GM21528 (cell line): ENCODE measurements at regions not wholly inside any gene's neighbourhood (a gene's known extent, or its start where the extent isn't known, plus 50 kb on each side); places are given as distances from the start of the nearest gene placed in this dataset.

ENCODE experiments used
- ATAC-seq: cut with Tn5 transposase; IDR thresholded peaks from one replicate; pipeline ENCODE4 v1.9.1; 2021; ENCODE audit warnings: mild to moderate bottlenecking, moderate library complexity; ENCODE audit not compliant: unreplicated experiment, low FRiP score

DNA sequence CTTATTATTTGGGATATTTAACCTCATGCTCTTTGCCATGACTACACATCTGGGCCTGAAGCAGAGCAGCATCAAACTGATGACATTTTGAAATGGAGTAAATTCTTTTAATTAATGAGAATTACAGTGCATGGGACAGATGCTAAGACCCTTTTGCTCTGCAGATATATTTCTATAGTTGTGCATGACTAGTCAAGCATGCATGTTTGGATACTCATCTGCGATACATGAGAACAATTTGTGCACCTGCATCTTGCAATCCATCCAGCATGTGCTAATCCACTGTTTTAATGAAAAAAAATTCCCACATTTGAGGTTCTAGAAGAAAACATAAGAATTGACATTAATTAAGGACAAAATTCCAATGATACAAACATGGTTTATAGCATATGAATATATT is 1047.6 kb upstream of the ACO1 start:
- ATAC-seq = no peak

DNA sequence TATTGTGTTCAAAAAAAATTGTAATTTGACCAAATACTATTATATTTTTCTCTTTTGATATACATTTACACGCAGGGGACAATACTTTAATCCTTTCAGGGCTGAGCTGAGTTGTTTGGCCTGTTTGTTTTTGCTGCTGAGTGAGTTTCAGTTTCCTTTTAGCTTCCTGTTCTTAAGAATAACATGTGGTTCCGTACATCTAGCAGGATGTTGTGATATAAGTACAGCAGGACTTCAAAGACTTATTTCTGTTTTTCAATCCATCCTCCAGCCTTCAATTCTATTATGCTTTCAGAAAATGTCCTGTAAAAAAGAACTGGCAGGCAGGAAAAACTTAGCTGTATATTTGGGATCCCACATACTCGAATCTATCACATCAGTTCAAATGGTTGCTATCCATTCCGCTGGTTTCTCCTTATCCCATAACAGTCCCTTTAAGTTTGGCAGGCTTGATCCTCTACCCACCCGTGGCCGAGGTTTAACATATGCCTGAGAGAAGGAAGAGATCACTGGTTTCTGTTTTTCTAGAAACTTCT is 1037.3 kb upstream of the ACO1 start:
- peak; percentile 99 for ATAC-seq

DNA sequence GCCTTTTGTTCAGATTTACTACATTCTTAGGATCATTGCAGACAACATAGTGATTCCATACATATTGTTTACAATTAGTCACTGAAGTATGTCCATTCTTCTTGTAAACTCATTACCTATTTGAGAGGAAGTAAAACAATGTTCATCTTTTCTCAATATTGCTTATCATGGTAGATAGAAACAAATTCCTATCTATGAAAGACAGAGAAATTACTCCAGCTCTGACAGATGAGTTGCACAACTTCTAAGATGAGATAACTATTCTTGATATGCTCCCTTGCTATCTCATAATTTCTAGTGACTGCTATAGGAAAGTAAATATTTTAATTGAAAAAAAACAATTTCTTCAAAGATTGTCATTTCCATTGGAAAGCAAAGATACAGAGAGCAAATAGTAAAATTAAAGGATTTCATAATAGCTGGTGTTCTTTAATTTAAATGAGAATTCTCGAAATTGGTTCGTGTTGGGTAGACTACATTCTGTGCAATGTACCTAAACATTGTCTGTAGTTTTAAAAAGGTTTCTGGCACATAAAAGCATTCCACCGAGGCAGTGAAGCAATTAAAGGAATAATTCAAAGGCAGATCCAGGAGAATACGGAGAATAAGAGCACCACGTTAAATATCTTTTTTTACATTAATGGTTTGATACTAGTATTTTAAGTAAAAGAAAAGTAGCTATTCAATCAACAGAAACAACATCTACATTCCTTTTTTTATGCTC is 1029.1 kb upstream of the ACO1 start:
- no peak for ATAC-seq

DNA sequence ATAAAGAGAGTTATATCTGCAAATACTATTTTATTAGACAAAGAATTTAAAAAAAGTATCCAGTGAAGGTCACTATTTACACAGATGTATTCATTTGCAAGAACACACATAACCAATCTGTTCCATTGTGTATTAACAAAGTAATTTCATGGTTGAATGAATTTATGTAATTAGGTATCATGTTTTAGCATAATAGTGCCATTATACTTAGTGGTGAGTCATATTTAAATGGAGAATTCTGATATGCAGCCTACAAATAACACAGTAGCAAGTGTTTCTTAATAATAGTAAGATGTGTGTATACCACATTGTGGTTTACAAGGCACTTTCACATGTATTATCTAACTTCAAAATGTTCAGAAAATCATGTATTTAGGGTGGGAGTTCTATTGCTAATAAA is 1028.5 kb upstream of the ACO1 start:
- no peak for ATAC-seq

DNA sequence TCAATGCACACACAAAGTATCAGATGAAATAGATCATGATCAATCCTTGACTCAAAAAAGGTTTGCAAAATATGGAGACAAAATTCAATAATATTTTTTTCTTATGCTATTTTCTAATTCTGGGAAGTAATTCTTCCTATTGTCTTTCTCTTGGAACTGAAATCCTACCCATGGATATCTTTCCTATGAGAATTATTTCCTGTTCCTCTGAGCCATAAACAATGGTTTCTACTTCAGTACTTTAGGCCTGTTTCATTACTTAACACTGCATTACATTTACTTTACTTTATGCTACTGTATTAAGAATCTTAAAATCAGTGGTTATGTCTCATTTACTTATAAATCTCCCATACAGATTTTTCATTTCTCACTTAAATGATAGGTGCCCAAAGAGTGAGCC is 1025.4 kb upstream of the ACO1 start:
- ATAC-seq = no peak

DNA sequence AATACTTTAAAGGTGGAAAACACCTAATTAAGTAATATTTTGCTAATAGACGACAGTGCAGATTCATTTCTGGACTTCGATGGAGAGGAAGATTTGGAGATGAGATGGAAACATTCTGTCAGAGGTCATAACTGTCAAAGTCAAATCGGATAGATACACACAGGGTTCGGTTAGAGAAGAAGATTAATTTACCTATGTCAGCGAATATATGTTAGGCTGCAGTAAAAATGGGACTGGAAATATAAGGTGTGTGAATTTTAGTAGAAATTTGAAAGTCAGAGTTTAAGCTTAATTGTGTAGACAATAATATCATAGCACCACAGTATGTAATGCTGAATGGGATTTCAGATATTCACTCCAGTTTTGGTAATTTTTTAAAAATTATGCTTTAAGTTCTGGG is 1020.3 kb upstream of the ACO1 start:
- ATAC-seq = no peak

DNA sequence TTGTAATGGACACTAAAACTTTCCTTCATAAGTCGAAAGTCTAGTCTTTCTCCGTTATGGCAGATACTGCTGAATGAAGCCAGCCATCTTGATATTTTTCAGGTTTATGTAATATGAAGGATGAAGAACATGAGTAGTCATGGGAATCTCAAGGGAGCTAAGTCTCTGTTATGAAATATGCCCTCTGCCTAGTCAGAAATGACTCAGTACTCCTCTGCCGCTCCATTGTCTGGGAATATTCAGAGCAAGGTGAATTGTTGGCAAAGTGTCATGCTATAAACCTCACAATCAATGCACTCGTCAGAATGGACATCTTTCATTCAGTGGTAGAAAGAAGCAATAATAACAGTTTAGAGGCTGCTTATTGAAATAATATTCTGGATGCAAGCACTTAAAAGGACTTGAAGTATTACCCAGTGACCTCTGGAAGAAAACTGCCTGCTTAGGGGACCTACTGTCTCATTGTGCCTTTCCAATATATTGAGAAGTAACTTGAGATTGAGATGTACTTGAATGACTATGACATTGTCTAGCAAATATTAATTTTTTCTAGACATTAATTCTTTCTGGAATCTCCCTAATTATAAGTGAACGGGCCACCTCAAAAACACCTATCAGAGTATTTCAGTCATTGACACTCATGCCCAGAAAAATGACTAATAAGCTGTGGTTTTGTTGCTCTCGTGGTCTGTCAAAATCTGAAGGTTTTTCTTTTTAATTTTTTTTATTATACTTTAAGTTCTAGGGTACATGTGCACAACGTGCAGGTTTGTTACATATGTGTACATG is 1011.5 kb upstream of the ACO1 start:
- no peak for ATAC-seq

DNA sequence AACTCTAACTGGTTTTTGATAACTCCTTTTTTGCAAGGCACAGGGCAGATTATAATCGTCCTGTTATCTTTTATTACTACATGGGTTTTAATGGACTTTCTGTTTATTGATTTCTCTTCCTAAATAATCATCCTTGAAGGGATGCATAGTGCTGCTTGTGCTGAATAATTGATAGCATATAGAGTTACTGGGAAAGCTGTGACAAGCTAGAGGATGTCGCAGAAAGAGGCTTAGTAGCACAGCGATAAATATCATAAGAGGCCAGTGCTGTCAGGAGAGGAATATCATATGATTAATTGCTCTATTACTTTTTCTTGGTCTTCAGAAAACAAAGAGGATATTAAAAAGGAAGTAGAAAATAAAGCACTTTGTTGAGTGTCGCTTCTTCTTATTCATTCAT is 1007.1 kb upstream of the ACO1 start:
- ATAC-seq = no peak

DNA sequence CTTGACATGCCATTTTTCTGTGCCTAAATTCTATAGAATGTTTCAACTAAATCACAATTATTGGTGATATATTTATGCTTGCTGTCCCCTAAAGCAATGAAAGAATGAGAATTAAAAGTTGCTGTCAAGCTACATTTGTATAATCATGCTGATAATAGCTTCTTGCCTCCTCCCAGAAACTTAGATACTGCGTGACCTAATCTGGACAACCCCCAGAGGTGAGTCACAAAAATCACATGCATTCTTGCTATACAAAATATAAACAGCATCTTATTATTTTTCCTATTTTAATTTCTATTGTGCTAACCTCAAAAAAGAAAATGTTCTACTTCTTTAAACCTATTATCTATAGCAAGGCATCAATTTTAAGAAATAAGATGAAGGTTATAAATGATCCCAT is 995.8 kb upstream of the ACO1 start:
- no peak for ATAC-seq

DNA sequence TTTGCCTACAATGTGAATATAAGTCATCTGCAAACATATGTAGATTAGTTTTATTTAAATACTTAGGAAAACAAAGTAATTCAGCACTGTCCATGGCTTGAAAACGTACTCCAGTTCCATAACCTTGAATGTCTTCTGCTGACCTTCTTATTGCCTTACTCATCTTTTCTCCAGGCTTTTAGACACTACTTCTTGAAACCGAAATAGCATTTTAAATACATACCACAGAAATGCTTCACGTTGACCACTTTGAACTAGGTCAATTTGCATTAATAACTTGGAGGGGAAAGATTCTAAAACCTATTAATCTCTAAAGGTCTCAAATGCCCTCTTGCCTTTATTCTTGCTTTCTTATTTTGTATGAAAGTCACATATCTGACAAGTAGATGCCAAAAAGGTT is 995.4 kb upstream of the ACO1 start:
- ATAC-seq = no peak

DNA sequence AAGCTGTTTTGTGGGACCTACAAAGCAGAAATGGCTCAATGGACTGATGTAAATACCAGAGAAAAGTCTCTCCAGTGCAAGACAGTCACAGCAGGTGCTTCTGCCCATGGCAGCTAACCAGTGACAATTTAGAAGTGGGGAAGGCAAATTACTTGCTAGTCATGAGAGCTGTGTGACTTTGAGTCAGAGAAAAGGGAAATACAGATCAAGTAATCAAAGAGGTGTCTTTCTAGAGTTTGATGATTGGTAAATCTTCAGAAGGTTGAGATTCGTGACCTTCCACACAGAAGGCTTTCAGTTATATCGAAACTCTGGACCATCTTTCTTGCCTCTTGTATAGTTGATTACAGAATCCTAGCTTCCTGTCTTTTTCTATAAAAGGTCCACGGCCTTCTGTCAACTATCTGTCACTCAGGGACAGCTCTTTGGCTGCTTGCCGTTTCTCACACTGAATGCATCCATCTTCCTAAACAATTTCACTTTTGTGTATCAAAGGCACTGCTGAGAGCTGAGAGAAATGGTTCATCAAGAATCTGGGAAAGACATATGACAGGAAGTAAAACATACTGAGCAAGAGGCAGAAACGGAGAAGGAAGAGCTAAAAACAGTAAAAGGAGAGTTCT is 993.9 kb upstream of the ACO1 start:
- ATAC-seq = peak; percentile 54

DNA sequence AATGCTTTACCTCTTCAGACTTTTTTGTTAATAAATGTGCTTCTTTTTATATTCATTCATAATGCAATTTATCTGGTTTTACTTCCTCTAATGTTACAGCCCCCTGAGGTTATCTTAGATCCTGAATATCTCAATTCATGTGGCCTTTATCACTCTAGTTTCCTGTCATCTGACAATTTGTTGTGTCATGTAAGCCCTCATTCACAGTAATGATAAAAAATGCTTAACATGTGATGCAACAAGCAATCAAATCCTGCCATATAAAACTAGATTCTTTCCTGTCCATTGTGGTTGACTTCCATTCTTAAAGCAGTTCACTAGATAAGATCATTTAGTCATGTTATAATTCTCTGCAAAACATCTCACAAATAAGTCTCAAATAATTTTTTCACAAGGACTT is 991.2 kb upstream of the ACO1 start:
- ATAC-seq = no peak

DNA sequence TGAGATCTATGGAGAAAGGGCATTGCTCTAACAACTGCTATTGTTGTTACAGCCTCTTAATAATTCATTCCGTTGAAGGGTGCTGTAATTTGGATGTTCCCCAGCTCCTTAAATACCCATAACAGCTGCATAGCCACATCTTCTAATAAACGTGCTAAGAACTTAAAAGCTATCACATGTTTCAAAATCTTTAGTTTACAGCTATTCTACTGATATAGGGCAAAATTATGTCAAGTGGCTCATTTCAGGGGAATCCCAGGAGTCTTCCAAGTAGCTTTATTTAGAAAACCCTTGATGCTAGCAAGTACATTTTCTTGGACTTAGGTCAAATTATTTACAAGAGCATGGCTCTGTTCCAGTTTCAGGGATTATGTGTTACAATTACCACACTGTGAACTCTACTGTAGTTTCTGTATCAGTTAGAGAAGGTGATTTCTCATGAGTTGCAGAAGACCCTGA is 990.4 kb upstream of the ACO1 start:
- ATAC-seq = no peak

DNA sequence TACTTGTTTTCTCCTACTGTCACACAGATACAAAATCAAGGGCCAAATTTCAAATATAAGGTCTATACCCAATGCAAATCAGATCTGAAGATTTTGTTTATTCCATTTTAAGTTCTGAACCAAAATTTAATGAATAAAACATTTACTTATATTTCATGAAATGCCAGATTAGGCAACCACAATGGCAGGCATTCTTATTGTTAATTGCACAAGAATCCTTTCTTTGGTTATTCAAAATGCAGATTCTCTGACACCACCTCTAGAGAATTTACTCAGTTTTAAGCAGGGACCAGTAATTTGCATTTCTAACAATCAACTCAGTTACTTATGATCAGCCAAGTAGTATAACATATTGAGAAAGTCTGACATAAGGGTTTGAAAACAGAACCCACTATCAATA is 972.4 kb upstream of the ACO1 start:
- ATAC-seq = no peak

DNA sequence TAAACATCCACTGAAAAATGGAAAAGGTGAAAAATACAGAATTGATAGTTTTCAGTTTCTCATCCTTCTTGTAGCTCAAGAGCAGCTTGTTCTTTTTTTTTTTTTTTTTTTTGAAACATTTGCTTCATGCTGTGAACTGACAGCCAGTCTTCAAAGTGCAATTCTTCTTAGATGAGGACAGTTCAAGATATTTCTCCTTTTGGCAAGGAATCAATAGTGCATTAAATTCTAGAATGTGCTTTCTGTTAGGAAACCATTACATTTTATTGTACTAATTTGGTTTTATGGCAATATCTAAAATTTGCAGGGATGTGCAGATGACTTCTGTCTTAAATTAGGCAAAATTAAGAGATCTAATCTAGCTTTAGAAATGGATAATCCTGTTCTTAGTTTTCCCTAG is 969.3 kb upstream of the ACO1 start:
- ATAC-seq = no peak

DNA sequence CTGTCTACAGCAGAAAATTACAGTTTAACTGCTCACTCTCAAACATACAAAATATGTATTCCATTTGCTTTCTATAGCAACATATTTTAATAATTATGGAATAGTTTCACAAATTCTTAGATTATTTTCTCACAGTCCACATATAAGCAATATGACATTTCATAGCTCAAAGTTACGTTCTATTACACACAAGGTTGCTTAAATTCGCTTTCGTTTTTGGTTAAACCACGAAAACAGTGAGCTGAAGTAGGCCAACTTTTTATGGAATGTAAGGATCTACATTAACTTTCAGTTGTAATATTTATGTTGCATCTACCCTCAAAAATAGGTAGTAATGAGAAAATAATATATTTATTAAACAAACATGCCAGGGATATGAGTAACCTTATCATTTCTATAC is 966.0 kb upstream of the ACO1 start:
- no peak for ATAC-seq

DNA sequence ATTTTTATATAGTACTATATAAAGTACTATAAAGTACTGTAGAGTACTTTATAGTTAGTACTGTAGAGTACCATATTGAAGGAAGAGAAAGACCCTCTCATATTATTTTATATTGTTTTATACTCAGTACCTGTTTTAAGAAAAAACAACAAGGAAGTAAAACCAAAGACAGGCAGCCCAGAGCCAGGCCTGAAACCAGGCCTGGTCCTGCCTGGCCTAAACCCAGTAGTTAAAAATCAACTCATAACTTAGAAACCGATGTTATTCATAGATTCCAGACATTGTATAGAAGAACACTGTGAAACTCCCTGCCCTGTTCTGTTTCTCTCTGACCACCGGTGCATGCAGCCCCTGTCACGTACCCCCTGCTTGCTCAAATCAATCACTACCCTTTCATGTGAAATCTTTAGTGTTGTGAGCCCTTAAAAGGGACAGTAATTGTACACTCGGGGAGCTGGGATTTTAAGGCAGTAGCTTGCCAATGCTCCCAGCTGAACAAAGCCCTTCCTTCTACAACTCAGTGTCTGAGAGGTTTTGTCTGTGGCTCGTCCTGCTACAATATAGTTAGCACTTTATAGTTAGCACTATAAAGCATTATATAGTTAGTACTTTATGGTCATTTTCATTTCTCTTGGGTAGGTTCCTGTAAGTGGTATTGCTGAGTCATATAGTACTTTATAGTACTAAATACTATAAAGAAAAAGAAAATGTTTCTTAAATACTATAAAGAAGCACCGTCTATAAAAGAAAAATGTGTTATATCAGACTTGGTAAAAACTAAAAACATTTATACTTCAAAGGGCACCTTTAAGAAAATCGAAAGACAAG is 940.6 kb upstream of the ACO1 start:
- peak; percentile 69 for ATAC-seq

DNA sequence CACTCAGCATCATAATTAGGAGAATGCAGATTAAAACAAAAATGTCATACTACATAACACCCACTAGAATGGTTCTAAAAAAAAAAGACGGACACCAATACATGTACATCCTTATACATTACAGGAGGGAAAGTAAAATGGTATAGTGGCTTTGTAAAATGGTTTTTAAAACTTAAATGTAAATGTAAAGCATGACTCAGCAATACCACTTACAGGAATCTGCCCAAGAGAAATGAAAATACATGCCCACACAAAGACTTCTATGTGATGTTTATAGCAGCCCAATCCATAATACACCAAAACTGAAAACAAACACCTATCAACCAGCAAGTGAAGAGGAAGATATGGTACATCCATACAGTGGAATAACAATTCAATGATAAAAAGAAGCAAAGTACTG is 939.1 kb upstream of the ACO1 start:
- ATAC-seq = no peak

DNA sequence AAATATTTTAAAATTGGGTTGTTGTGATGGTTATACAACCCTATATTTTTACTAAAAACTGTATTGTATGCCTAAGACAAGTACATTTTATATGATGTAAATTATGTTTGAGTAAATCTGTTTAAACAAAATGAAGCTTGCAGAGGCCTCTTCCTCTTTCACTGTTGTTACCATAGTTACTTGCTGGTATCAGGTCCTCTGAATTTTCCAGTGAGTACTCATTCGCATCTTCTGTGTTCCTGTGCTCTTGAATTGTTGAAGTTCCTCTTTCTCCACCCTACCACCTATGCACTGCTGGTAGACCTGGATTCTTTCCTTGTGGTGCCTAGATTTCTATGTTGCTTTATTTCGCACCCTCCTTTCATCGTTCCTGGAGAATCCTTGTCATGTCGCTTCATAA is 938.5 kb upstream of the ACO1 start:
- peak; percentile 76 for ATAC-seq

DNA sequence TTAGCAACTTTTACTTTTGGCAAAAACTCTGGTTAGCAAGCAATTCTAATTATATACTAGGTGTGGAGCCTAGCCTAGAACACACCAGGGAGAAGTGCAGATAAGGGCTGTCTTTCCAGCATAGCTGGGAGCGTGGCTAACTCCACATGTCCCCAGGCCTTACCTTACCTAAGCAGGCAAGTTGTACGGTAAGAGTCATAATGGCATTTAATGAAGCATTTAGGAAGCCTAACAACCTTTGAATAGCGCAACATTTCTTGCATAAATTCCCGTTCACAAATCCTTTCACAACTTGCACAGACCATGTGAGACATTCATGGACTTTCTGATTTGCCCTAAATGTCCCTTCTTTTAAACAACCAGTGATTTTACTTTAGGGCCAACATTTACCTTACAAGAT is 917.4 kb upstream of the ACO1 start:
- ATAC-seq = no peak

DNA sequence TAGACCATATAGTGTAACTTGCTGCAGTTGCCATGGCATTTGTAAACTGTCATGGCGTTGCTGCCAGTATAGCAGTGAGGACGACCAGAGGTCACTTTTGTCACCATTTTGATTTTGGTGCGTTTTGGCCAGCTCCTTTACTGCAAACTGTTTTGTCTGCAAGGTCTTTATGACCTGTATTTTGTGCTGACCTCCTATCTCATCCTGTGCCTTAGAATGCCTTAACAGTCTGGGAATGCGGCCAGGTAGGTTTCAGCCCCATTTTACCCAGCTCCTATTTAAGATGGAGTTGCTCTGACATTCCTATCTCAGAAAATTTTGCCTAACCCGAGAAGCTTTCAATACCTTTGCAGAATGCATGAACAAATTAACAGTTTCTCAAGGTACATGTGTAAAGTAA is 914.4 kb upstream of the ACO1 start:
- ATAC-seq = no peak
